GM21526 (cell line): ENCODE measurements at regions not wholly inside any gene's neighbourhood (a gene's known extent, or its start where the extent isn't known, plus 50 kb on each side); places are given as distances from the start of the nearest gene placed in this dataset.

Source experiments
- ATAC-seq: cut with Tn5 transposase; IDR thresholded peaks from one replicate; pipeline ENCODE4 v1.9.1; 2021; ENCODE audit warnings: moderate library complexity; ENCODE audit not compliant: unreplicated experiment, low FRiP score

DNA sequence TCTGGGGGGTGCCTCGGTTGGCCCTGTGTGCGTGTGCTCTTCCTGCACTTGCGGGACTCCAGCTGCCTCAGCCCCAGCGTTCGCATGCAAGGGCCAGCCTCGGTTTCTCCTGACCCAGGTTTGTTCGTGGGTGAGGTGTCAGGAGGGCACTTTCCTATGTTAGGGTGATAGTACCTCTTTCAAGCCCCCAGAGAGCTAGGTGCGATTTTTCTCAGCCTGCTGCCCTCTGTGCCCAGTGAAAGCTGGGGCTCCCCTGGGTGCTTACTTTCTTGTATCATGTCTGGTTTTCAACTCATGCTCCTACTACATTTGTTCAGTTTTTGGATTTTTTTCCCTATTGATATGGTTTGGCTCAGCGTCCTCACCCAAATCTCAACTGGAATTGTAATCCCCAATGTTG is 289.2 kb downstream of the TEX29 start:
- no peak for ATAC-seq

DNA sequence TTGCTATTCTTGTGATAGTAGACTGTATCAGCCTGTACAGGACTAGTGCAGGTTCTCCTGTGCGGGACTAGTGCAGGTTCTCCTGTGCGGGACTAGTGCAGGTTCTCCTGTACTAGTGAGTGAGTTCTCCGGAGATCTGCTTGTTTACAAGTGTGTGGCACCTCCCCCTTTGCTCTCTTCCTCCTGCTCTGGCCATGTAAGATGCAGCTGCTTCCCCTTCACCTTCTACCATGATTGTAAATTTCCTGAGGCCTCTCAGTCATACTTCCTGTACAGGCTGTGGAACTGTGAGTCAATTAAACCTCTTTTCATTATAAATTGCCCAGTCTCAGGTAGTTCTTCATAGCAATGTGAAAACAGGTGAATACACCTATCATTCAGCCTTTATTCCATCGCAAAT is 289.6 kb downstream of the TEX29 start:
- ATAC-seq, result no peak

DNA sequence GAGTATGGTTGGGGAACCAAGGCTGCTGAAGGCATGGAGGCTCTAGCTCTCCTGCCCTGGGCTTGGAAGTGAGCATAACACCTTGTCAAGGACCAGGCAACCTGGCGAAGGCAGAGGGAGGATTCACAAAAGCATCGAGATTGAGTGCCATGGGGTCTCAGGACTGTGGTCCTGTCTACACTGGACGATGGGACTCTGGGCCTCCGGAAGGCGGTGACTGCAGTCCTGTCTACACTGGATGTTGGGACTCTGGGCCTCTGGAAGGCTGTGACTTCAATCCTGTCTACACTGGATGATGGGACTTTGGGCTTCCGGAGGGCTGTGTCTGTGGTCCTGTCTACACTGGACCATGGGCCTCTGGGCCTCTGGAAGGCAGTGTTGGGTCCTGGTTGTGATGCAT is 290.4 kb downstream of the TEX29 start:
- no peak for ATAC-seq

DNA sequence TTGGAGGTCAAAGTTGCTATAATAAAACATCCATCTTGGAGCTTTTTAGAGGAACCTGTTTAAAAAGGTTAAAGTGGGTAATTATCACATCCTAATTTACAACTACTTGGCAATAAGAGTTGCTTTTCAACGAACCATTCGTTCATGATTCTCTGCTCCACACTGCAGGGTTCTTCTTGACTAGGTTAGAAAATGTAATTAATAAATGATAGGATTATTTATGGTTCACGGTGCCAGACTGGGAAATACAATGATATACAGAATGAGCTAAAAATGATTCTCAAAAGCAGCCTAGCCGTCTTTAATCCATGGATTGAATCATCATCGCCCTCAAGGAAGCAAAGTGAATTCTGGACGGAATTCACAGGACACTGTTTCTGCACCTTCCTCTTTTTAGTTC is 291.2 kb downstream of the TEX29 start:
- no peak for ATAC-seq

DNA sequence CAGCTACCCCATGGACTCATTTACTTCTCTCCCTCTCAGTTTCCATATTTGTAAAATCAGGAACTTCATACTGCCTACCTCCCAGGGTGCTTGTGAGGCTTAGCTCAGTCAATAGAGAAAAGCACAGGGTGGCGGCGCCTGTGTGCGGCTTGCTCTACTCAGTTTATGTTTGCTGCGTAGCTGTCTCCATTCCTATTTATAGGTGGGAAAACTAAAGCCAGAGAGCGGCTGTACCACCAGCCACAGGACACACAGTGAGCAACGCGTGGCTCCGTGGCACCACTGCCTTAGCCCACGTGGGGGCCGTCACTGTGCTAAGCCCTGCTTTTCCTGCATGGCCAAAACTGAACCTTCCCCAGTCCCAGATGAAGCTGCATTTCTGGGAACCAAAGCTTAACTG is 292.4 kb downstream of the TEX29 start:
- ATAC-seq, result no peak

DNA sequence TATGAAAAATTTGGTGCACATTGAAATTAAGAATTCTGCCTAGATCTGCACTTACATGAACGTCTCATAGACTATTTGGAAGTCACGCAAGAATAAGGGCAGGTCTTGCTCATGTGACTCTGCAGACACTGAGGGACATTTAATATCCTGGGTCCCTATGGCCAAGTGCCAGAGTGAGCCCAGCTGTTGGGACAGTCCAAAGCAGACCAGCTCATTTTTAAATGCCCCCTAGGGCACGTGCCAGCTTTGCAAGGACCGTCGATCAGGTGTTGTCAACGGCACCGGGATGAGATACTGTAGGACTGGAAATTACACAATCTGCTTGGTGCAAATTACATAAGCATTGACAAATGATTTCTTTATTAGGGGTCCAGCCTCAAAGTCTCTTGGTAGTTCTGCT is 293.6 kb downstream of the TEX29 start:
- no peak for ATAC-seq

DNA sequence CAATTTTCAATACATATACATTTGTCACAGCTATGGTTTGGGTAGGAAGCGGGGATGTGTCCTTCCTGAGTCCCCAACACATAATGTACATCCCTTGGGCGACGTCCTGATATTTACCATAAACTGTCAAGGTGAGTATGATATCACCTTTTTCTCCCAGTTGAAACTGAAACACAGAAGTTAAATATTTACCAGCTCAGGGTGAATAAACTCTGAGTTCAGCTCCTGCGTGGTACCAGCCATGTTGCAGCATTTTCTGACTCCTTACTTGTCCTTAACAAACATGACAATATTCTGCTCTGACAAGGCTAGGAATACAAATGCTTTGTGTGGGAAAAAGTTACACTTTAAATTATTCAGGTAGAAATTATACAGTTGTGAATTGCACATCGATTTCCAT is 294.2 kb downstream of the TEX29 start:
- ATAC-seq, result no peak

DNA sequence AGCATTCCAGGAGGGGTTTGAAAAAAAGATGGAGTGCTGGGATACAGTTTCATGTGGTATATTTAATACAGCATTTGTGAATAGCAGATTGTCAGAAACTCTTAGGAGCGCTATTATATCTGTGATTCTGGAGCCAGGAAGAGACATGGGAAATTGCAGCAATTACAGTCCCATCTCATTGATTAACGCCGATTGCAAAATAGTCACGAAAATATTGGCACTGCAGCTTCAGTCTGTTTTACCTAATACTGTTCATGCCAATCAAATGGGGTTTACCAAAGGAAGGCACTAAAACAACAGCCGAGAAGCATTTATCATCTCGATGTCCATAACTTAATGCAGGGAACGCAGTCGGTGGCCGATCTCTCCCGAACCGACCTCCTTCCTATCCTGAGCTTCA is 295.8 kb downstream of the TEX29 start:
- ATAC-seq, result no peak

DNA sequence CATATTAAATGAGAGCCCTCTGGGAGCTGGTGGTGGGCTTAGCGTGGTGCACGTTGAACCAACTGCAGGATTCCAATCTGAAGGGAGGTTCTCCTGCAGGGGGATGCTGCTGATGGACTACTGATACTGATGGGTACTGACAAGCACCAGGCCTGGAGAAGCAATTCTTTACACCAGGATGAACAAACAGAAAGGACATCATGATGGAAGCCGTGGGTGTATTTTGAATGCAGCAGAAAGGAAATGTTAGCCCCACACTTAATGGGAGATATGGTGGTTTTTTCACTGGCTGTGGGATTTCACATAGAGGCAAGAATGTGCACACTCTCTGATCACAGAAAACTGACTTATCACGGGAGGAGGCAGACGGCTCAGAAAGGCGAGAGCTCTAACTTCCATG is 299.7 kb downstream of the TEX29 start:
- ATAC-seq, result no peak

DNA sequence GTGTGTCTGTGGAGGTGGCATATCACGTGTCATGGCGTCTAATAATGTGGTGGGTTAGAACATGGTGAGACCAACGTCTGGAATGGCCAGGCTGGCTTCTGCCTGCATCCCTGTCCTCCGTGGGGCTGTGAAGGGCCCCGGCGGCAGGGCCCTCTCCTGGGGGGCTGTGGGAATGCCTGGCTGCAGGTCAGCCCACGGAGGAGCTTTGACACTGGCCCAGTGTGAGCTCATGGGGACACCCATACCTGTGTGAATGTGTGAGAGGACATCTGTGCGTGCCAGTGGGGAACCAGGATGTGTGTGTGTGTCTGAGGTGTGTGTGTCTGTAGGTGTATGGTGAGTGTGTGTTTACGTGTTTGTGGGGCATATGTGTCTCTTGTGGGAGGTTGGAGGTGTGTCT is 300.1 kb downstream of the TEX29 start:
- no peak for ATAC-seq

DNA sequence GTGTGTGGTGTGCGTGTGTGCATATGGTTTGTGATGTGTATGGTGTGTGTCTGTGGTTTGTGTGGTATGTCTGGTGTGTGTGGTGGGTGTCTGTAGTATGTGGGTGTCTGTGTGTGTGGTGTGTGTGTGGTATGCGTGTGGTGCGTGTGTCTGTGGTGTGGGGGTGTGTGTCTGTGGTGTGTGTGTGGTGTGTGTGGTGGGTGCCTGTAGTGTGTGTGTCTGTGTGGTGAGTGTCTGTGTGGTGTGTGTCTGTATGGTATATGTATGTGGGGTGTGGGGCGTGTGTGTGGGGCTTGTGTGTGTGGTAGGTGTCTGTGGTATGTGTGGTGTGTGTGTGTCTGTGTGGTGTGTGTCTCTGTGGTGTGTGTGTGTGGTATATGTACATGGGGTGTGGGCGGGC is 300.7 kb downstream of the TEX29 start:
- no peak for ATAC-seq

DNA sequence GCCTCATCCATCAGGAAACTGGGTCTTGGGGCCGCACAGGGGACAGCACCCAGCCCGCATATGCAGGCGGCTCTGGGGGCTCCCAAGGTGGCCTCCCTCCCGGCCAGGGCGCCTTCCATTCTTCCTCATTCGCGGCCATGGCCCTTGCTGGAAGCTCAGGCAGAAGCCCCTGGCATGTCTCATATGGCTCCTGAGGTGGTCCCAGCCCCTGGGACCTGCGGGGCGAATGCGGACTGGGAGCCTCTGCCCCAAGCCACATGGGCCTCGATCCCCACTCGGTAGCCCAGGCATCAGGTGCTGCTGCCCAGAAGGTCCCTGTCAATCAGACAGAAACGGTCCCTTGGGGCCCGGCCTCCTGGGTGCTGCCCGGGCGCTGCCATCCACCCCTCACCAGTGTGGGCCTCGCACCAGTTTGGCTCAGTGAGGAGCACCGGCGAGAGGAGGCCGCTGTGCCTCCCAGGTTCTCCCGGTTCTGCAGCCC is 301.6 kb downstream of the TEX29 start:
- no peak for ATAC-seq

DNA sequence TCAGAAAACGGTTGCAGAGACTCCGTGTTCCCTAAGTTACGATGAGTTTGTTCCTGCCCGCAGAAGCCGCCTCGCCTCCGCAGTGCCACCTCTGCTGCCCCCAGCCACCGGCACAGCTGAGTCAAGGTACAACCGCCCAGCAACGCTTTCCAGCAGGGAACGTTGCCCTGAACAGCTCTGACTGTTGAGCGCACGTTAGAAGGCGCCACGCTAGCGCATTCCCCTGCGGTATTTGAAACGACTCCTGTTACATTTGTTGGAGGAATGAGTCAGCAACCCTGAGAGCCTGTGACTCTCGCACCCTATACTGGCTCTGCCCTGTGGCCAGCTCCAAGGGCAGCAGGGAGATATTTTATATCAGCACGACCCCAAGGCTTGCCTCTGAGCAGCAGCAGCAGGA is 302.8 kb downstream of the TEX29 start:
- ATAC-seq, result no peak

DNA sequence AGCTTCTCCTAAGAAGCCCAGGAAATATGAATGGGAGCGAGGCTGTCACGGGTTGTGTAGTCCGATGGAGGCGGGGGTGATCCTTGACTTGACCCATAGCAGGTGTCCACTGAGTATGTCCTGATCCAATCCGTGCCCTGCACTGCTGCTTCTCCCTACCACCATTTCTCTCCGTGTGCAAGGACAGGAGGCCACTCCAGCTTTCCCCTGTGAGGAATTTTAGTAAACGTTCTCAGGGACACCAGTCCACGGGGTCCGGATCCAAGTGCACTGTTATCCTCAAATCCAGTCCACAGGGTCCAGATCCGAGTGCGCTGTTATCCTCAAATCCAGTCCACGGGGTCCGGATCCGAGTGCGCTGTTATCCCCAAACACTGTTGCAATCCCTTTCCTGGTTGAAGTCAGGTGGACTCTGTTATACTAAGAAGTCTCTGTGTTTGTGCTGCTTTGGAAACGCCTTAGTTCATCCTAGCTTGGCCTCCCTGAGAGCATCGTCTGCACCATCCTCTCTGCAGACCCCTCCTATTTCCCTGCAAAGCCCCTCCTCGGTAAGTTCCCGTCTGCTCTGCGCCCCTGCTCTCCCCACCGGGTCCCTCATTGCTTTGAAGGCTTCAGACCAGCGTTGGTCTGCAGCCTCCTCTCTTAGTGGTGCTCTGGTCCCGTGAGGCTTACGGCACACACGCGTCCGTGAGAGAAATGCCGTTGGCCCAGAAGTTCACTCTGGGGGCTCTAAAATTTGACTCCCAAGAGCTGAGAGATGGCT is 303.5 kb downstream of the TEX29 start:
- no peak for ATAC-seq

DNA sequence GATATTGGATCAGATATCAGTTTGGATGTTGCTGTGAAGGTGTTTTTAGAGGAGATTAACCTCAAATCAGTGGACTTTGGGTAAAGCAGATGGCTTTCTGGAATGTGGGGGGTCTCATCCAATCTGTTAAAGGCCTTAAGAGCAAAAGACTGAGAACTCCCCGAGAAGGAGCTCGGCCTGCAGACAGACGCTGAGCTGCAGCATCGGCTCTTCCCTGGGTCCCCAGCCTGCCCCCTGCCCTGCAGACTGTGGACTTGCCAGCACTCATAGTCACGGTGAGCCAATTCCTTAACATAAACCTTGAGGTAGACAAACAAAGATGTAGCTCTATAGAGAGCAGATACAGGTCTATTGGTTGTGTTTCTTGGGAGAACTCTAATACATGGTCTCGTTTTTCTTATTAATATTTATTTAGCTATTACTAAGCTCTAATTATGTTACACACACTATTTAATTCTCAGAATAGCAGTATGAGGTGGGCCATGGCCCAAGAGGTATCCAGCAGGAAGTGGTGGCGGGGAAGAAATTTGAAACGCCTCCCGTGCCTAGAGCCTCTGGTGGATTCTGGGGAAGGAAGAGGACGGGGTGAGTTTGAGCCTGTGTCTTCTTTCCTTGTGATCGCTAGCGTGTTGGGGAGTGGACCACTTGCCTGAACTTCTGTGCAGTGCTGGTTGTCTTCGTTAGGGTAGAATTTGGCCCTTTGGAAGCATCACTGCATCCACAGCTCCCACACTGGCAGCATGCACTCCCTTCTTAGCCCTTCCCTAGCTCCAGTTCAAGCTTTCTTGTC is 305.3 kb downstream of the TEX29 start:
- ATAC-seq, result no peak

DNA sequence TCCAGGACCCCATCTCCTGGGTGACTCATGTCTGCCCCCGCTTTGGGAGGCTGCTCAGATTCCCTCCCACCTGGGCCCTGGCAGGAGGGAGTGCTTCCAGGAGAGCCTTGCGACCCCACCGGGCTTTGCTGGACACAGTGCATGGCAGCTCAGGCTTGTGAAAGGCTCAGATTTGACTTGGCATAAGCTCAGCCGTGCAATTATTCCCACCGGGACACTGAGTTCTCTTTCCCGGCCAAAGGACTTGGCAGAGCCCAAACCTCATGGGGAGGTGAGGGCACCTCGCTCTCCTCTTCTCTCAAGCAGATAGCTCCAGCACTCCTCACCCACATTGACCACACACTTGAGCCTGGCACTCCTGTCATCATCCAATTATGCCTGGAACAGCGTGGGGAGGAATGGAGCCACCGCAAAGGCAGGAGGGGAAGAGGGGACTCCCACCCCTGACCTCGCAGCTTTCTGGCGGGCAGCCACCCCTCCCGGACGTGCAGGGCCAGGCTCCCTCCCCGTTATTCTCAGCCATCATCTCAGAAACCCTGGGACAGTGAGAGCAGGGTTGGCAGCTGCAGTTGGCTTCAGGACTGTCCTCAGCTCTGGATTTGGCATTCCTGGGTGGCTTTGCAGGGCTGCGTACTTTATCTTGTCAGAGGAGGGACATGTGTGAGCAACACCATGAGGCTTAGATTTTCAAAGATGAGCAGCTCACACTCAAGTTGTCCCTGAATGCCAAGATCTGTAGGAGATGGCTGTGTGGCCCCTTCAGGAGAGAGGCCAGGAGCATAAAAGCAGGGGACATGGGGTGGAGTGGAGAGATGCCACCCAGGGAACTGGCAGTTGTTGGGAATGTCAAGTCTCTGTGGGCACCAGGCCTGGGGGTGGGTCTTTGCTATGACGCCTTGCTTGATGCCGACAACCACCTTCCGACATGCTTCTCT is 306.2 kb downstream of the TEX29 start:
- ATAC-seq, result no peak

DNA sequence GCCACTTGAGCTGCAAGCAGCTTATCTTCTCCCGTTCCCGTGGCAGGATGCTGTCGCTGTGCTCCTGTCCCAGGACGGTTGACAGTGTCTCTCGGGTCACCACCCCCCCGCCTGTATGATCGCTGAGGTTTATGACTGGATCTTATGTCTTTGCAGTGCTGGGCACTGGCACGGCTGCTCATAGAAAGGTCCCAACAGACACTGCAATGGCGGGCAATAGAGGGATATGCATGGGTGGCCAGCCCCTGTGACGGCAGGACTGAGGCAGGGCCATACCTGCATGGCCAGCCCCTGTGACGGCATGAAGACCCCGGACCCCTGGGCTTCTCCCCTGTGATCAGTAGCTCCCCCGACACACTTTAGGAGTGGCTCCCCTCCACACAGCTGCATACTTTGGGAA is 307.2 kb downstream of the TEX29 start:
- ATAC-seq, result no peak

DNA sequence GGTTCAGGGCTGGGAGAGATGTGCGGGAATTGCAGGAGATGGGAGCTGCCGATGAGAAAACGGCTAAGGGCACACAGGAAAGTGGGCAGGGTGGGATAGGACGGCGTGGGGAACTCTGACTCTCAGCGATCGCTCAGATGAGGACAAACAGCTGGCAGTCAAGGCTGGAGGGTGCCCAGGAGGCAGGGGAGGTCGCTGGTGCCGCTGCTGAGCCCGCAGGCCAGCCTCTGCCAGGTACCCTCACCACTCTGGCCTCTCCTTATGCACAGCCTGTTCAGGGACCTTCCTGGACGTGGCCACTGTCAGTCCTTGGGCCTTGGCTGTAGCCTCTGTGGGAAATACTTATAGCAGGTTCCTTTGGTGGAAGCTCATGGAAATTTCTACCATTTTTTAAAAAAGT is 308.6 kb downstream of the TEX29 start:
- ATAC-seq, result no peak

DNA sequence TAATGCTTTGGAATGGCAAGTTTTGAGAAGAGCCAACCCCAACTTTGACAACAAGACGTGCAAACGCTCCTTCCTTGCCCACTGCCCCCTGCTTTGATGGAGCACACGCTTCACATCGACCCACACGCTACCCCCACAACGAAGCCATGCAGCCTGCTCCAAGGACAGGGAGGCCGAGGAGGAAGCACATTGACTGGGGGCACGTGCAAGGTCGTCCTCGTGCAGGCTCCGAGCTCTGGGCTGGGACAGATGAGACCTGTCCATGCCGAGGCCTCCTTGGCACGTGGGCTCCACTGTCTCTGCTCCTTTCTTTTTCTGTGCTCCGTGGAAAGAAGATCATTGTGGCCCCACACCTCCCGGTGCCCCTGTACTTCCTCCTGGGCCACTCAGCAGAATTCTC is 309.0 kb downstream of the TEX29 start:
- ATAC-seq, result no peak

DNA sequence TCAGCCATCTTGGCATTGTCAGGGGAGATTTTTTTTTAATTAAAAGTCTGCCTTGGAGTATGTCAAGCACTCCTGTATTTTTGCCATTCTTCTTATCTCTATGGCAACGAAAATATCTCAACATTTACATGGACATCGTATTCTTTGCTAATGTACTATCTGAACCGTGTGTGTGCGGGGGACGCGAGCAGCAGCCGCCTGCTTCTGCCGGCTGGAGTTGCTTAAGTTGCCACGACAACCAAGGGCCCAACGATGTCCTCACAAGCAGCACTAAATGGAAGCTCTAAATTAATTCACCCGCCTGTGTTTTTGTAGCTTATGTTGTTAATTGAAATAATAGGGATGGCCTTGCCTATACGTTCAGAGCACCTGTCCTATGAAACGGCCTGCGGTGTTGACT is 309.5 kb downstream of the TEX29 start:
- no peak for ATAC-seq

DNA sequence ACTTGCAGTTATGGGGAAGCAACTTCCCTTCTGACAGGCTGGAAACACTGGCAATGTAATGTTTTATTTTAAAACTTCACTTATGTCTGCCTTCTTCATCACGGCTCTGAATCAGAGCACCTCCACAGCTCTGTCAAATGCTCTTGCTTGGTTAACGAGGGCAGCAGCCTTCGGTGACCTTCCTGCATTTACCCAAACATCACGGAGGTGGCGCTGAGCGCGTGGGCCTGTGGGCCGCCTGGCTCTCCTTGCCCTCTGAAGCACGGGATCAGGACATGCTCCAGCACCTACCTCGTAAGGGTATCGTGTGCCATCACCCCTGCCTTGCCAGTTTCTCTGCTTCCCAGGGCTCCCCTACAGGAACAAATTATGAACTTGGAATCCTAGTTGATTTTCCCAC is 310.0 kb downstream of the TEX29 start:
- ATAC-seq, result no peak
